T-helper 2 cell treated with Interferon-gamma antibody and Interleukin-4, amounts not matched to agents 5 μg/mL and 100 μg/mL, for 36 hours (primary cell): ENCODE measurements at regions not wholly inside any gene's neighbourhood (a gene's known extent, or its start where the extent isn't known, plus 50 kb on each side); places are given as distances from the start of the nearest gene placed in this dataset.

Source experiments
- DNase-seq: peaks from one replicate; pipeline ENCODE4 v3.0.0; 2021; ENCODE audit warnings: low spot score
- H3K27ac Mint-ChIP-seq: one replicate; pipeline ENCODE4 v1.8.0; 2021; ENCODE audit warnings: mild to moderate bottlenecking, mixed read lengths
- H3K27me3 Mint-ChIP-seq: one replicate; pipeline ENCODE4 v1.8.0; 2021; ENCODE audit warnings: low read depth, mixed read lengths
- H3K36me3 Mint-ChIP-seq: one replicate; pipeline ENCODE4 v1.8.0; 2021; ENCODE audit warnings: low read depth, mixed read lengths
- H3K4me1 Mint-ChIP-seq: one replicate; pipeline ENCODE4 v1.8.0; 2021; ENCODE audit warnings: low read depth, mixed read lengths
- H3K4me3 Mint-ChIP-seq: one replicate; pipeline ENCODE4 v1.8.0; 2022; ENCODE audit warnings: mild to moderate bottlenecking, moderate library complexity, mixed read lengths
- H3K9me3 Mint-ChIP-seq: one replicate; pipeline ENCODE4 v1.8.0; 2021; ENCODE audit warnings: mixed read lengths

DNA sequence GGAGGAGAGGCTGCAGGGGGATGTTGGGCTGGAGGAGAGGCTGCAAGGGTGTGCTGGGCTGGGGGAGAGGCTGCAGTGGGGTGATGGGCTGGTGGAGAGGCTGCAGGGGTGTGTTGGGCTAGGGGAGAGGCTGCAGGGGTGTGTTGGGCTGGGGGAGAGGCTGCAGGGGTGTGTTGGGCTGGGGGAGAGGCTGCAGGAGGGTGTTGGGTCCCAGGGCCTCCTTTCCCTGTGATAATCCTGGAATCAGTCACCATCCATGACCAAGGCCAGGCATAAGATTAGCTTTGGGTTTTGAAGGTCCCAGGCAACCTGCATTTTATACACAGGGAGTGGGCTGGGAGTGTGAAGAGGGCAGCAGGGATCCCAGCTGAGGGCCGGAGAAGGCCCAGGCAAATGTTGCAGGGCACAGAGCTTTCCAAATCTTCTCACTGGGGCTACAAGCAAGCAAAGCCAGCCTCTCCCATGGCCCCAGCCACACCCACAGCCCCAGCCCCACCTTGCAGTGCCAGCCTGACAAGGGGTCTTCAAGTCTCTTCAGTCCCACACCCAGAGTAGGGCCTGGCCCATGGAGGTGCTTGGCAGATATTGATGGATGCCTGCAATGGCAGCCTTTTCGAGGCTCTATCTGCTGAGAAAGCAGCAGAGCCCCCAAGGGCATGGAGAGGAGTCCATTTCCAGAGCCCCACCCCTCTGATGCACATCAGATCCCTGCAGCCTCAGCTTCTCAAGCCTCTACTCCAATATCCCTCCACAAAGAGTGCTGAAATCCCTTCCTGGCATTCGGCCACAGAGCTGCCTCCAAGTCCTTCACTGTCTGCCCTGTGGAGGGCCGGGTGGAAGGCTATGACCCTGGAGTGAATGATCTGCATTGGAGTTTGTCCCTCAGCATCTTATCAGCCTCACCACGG lies 50.3 kb upstream of the GLI2 start:
- H3K4me3 Mint-ChIP-seq: no peak overlapping the region
- no peak for DNase-seq
- H3K27me3 Mint-ChIP-seq: no peaks in the 10 kb centered on the region
- no peaks in the 10 kb centered on the region for H3K36me3 Mint-ChIP-seq
- no peaks in the 10 kb centered on the region for H3K9me3 Mint-ChIP-seq
- H3K4me1 Mint-ChIP-seq: no peaks in the 10 kb centered on the region
- no peak overlapping the region for H3K27ac Mint-ChIP-seq
